Muscle of leg (tissue), 3 donors: ENCODE measurements at regions not wholly inside any gene's neighbourhood (a gene's known extent, or its start where the extent isn't known, plus 50 kb on each side); places are given as distances from the start of the nearest gene placed in this dataset.

Experiments used
- DNase-seq: peaks from one replicate; pipeline ENCODE4 v3.0.0; 2013
- H3K27ac ChIP-seq: one replicate; pipeline ENCODE4 v1.5.1; 2013; ENCODE audit warnings: mild to moderate bottlenecking, low read length, control low read depth
- H3K27me3 ChIP-seq: one replicate; pipeline ENCODE4 v1.6.1; 2013; ENCODE audit warnings: low read length; ENCODE audit not compliant: control insufficient read depth, insufficient read depth
- H3K36me3 ChIP-seq: one replicate; pipeline ENCODE4 v1.6.1; 2013; ENCODE audit warnings: low read length; ENCODE audit not compliant: control insufficient read depth, insufficient read depth
- H3K4me1 ChIP-seq: one replicate; pipeline ENCODE4 v1.6.1; 2013; ENCODE audit warnings: low read length; ENCODE audit not compliant: control insufficient read depth, insufficient read depth
- H3K4me3 ChIP-seq: one replicate; pipeline ENCODE4 v1.5.1; 2013; ENCODE audit warnings: low read length, control low read depth
- H3K9me3 ChIP-seq: replicated peaks from 2 replicates; pipeline ENCODE4 v1.6.1; 2013; ENCODE audit warnings: low read depth, low read length; ENCODE audit not compliant: control insufficient read depth
- WGBS: methylation state at CpG from one replicate; pipeline ENCODE4 v1.1.5; 2013; ENCODE audit warnings: missing lambda C conversion rate; ENCODE audit not compliant: insufficient coverage; 5-methylcytosine and 5-hydroxymethylcytosine counted together

DNA sequence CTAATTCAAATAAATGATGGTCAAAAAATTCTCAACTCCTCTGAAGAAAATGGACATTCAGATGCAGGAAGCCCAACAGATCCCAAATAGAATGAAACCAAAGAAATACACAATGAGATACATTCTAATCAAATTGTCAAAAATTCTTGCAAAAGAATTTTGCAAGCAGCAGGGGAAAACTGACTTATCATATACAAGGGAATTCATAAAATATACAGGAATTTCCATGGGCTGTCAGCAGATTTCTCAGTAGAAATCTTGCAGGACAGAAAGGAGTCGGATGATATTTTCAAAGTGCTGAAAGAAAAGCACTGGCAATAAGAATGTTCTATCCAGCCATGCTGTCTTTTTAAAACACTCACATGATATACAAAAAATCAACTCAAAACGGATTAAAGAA, 194.6 kb upstream of the ZC3H12C start:
- WGBS = no CpG with 5 or more reads among the region's 2 CpGs
- DNase-seq = no peak
- peaks cover 5% of the 10 kb centered on the region for H3K9me3 ChIP-seq
- no peaks in the 10 kb centered on the region for H3K27me3 ChIP-seq
- no peaks in the 10 kb centered on the region for H3K4me1 ChIP-seq
- H3K36me3 ChIP-seq = no peaks in the 10 kb centered on the region
- H3K4me3 ChIP-seq = no peak overlapping the region
- H3K27ac ChIP-seq = no peak overlapping the region

DNA sequence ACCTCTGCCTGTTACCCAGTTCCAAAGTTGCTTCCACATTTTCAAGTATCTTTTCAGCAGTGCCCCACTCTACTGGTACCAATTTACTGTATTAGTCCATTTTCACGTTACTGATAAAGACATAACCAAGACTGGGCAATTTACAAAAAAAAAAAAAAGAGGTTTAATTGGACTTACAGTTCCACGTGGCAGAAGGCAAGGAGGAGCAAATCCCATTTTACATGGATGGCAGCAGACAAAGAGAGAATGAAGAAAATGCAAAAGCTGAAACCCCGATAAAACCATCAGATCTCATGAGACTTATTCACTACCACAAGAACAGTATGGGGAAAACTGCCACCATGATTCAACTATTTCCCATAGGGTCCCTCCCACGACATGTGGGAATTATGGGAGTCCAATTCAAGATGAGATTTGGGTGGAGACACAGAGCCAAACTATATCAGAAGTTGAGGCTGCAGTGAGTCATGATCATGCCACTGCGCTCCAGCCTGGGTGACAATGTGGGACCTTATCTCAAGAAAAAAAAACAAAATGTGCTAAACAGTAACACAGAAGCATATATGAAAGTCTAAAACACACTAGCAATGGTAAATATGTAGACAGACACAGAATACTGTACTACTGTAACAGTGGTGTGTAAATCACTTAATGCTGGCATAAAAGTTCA, 190.3 kb upstream of the ZC3H12C start:
- H3K9me3 ChIP-seq = peaks cover 5% of the 10 kb centered on the region
- no peak overlapping the region for H3K4me3 ChIP-seq
- no CpG with 5 or more reads among the region's 5 CpGs for WGBS
- H3K36me3 ChIP-seq = no peaks in the 10 kb centered on the region
- H3K4me1 ChIP-seq = no peaks in the 10 kb centered on the region
- H3K27ac ChIP-seq = no peak overlapping the region
- no peak for DNase-seq
- H3K27me3 ChIP-seq = no peaks in the 10 kb centered on the region

DNA sequence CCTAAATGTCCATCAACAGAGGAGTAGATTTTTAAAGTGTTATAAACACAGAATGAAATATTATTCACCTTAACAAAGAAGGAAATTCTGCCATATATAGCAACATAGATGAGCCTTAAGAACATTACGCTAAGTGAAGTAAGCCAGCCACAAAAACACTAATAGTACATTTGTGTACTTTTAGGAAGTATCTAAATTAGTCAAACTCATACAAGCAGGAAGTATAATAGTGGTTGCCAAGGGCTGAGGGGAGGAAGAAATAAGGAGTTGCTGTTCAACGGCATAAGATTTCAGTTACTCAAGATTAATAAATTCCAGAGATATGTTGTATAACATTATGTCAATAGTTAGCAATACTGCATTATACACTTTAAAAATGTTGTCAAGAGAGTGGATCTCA, 181.7 kb upstream of the ZC3H12C start:
- no peaks in the 10 kb centered on the region for H3K36me3 ChIP-seq
- WGBS = no CpG with 5 or more reads among the region's 2 CpGs
- DNase-seq = peak; percentile 11
- H3K27me3 ChIP-seq = no peaks in the 10 kb centered on the region
- no peaks in the 10 kb centered on the region for H3K4me1 ChIP-seq
- no peak overlapping the region for H3K27ac ChIP-seq
- no peak overlapping the region for H3K4me3 ChIP-seq
- no peaks in the 10 kb centered on the region for H3K9me3 ChIP-seq

DNA sequence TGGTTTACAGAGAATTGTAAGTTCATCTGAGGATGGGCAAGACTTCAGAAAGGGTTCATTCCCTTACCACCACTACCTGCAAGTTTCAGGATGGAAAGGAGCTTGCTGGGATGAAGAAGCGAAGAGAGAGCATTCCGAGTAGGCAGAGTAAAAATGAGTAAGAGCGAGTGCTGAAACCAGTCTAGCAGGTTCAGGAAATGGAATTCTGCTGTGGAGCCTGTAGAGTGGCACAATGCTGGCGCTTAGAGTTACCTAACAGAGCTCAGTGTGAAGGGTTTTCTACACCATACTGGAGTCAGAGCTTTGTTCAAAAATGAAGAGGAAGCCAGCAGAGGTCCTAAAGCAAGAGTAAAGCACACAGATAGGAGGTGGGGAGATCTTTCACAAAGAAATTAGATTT, 179.2 kb upstream of the ZC3H12C start:
- Histone ChIP-seq H3K27ac (no peak overlapping the region), H3K4me3 (no peak overlapping the region), H3K4me1 (no peaks in the 10 kb centered on the region), H3K9me3 (no peaks in the 10 kb centered on the region), H3K27me3 (no peaks in the 10 kb centered on the region), H3K36me3 (no peaks in the 10 kb centered on the region)
- 92% methylated on average over 4 of the region's 4 CpGs for WGBS
- DNase-seq = no peak

DNA sequence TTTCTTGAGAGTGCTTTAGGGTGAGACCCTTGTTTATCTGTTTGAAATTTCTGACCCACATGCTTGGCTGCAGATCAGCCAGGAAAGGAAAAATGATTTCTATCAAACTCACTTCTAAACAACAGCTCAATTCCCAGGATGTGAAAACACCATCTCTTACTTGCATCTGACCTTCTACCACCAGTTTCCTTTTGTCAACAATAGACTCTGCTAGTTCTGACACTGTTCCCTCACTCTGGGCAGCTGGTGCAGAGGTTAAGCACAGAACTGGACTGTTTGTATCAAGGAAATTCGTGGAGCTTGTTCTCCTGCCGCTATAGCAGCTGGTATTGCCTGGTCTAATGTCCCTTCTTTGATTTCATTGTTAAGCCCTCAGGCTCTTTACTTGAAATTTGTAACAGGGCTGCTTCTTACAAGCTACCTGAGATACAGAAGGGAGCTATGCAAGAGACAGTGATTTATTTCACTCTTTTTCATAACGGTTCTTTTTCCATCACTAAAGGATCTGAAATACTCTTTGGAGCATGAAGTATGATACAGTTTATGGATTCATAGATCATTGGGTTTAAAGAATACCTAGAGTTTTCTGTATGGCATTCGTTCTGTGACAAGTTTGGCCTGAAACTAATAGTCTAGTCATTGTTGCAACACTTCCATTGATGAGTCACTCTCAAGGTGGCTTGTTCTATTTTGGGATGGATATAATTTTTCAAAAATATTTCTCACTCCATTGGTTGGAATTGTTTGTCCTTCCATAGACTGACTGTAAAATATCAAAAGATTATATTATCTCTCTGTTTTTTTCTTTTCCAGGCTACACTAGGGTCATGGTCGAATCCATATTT, 178.2 kb upstream of the ZC3H12C start:
- no peaks in the 10 kb centered on the region for H3K27me3 ChIP-seq
- H3K27ac ChIP-seq = no peak overlapping the region
- 51% methylated on average over 2 of the region's 5 CpGs for WGBS
- no peaks in the 10 kb centered on the region for H3K4me1 ChIP-seq
- H3K4me3 ChIP-seq = no peak overlapping the region
- peaks cover 3% of the 10 kb centered on the region for H3K9me3 ChIP-seq
- no peak for DNase-seq
- no peaks in the 10 kb centered on the region for H3K36me3 ChIP-seq

DNA sequence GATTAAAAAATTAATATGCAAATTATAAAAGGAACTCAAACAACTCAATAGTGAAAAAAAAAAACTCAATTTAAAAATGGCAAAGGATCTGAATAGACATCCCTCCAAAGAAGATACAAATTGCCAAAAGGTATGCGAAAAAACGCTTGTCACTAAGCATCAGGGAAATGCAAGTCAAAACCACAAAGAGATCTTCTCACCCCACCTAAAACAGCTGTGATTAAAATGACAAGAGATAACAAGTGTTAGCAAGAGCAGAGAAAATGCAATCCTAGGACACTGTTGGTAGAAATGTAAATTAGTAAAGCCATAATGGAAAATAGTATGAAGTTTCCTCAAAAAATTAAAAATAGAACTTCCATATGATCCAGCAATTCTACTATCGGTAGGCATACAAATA, 166.3 kb upstream of the ZC3H12C start:
- Histone ChIP-seq H3K4me3 (no peak overlapping the region), H3K36me3 (no peaks in the 10 kb centered on the region), H3K27ac (no peak overlapping the region), H3K9me3 (peaks cover 3% of the 10 kb centered on the region), H3K27me3 (no peaks in the 10 kb centered on the region), H3K4me1 (no peaks in the 10 kb centered on the region)
- no CpG with 5 or more reads among the region's 3 CpGs for WGBS
- DNase-seq = no peak

DNA sequence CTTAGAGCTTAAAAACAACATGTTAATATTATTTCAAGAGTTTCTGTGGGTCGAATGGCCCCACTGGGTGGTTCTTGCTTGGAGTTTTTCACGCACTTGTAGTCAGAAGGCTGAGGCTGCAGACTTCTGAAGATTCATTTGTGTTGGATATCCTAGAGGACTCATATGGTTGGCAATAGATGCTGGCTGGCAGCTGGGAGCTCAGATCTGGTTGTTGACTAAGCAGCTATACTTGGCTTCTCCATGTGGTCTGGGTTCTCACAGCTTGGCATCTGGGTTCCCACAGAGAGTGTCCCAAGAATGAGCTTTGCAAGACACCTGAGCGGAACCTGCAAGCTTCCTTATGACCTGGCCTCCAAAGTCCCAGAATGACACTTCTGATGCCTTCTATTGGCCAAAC, 163.9 kb upstream of the ZC3H12C start:
- Histone ChIP-seq H3K36me3 (no peaks in the 10 kb centered on the region), H3K9me3 (peaks cover 3% of the 10 kb centered on the region), H3K27ac (no peak overlapping the region), H3K4me3 (no peak overlapping the region), H3K27me3 (no peaks in the 10 kb centered on the region), H3K4me1 (no peaks in the 10 kb centered on the region)
- no peak for DNase-seq
- 75% methylated on average over 2 of the region's 3 CpGs for WGBS

DNA sequence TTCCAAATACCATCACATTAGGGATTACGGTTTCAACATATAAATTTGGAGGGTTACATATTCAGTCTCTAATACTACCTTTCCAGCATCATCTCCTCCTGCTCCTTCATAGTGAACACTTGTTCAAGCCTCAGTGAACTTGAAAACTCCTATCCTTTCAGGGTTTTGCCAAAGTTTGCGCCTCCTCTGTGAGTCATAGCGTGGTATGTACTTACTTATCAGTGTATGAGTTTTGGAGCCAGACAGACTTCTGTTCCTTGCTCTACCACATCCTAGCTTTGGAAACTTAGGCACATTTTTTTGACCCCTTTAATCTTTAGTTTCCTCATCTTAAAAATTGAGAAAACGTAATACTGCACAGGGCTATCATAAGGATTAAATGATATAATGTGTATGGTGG, 160.1 kb upstream of the ZC3H12C start:
- H3K36me3 ChIP-seq = no peaks in the 10 kb centered on the region
- no peaks in the 10 kb centered on the region for H3K9me3 ChIP-seq
- no peak overlapping the region for H3K27ac ChIP-seq
- WGBS = no CpG with 5 or more reads among the region's 4 CpGs
- no peak for DNase-seq
- H3K4me3 ChIP-seq = no peak overlapping the region
- H3K4me1 ChIP-seq = no peaks in the 10 kb centered on the region
- no peaks in the 10 kb centered on the region for H3K27me3 ChIP-seq

DNA sequence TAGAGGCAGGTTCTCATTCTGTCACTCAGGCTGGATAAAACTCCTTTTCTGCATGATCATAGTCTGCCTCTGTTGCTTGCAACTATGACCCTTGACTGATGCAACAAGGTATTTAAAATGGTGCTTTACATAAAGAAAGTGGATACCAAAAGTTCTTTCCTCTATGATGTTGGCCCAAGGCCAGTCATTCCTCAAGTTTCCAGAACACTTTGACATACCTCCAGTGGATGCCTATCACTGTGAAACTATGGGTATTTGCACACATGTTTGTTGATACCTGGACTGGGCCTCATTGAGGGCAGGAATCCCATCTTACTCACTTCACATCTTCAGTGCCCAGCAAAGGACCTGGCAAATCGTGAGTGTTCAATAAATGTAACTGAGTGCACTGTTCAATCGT, 159.0 kb upstream of the ZC3H12C start:
- no peaks in the 10 kb centered on the region for H3K27me3 ChIP-seq
- no peaks in the 10 kb centered on the region for H3K9me3 ChIP-seq
- no peak overlapping the region for H3K4me3 ChIP-seq
- H3K4me1 ChIP-seq = no peaks in the 10 kb centered on the region
- H3K27ac ChIP-seq = no peak overlapping the region
- no peaks in the 10 kb centered on the region for H3K36me3 ChIP-seq
- no peak for DNase-seq
- no CpG with 5 or more reads among the region's 2 CpGs for WGBS

DNA sequence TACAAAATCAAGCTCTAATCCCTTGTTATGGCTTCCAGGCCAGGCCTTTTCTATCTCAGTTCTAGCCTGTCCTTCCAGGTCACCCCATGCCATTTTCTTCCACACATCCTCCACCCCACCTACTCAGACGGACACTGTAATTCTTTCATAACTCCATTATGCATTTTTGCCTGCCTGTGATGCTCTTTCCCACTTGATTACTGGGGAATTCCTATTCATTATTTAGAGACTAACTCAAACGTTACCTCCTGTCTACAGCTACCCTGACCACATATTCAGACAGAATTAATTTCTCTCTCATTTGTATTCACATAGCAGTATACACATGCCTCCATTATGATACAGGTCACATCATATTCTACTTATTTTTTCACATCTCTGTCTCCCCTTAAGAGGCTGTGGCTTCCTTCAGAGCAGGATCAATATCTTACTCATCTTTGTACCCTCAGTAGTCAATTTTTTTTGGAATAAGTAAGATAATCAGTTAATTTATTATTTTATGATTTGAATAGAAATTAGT, 156.5 kb upstream of the ZC3H12C start:
- no peaks in the 10 kb centered on the region for H3K9me3 ChIP-seq
- no peak for DNase-seq
- WGBS = 63% methylated on average over 2 of the region's 2 CpGs
- H3K4me3 ChIP-seq = no peak overlapping the region
- no peak overlapping the region for H3K27ac ChIP-seq
- no peaks in the 10 kb centered on the region for H3K36me3 ChIP-seq
- no peaks in the 10 kb centered on the region for H3K27me3 ChIP-seq
- no peaks in the 10 kb centered on the region for H3K4me1 ChIP-seq
